Large intestine (tissue), 3 donors: ENCODE measurements at regions not wholly inside any gene's neighbourhood (a gene's known extent, or its start where the extent isn't known, plus 50 kb on each side); places are given as distances from the start of the nearest gene placed in this dataset.

Experiments
- DNase-seq, 2 donors: peaks; one replicate each; pipeline versions ENCODE4 v3.0.0 to v3.0.0-alpha.2; 2013
- H3K27ac ChIP-seq: one replicate; pipeline ENCODE4 v1.5.1; 2013; ENCODE audit warnings: low read length
- H3K27me3 ChIP-seq: 2 replicates; pipeline ENCODE4 v1.6.1; 2013; ENCODE audit warnings: low read length; ENCODE audit not compliant: control insufficient read depth, insufficient read depth
- H3K36me3 ChIP-seq: 2 replicates; pipeline ENCODE4 v1.6.1; 2013; ENCODE audit warnings: low read length; ENCODE audit not compliant: control insufficient read depth, insufficient read depth
- H3K4me1 ChIP-seq: one replicate; pipeline ENCODE4 v1.6.1; 2013; ENCODE audit warnings: low read length; ENCODE audit not compliant: control insufficient read depth, insufficient read depth
- H3K4me3 ChIP-seq: one replicate; pipeline ENCODE4 v1.5.1; 2013; ENCODE audit warnings: low read length
- H3K9me3 ChIP-seq: one replicate; pipeline ENCODE4 v1.6.1; 2013; ENCODE audit warnings: mild to moderate bottlenecking, low read depth, low read length, moderate library complexity; ENCODE audit not compliant: control insufficient read depth
- WGBS: methylation state at CpG from one replicate; pipeline ENCODE4 v1.1.5; 2013; ENCODE audit warnings: low lambda C conversion rate; ENCODE audit not compliant: insufficient coverage; 5-methylcytosine and 5-hydroxymethylcytosine counted together

- no peaks in the 10 kb centered on the region for H3K9me3 ChIP-seq
- H3K4me1 ChIP-seq: peaks cover 3% of the 10 kb centered on the region
- no peaks in the 10 kb centered on the region for H3K27me3 ChIP-seq
- peak overlapping the region; percentile 34 for H3K27ac ChIP-seq
- H3K4me3 ChIP-seq: no peak overlapping the region
- peak; percentile 46 to 62 for DNase-seq
- WGBS: 50% methylated on average over 2 of the region's 4 CpGs
- no peaks in the 10 kb centered on the region for H3K36me3 ChIP-seq
Observed at GRCh38 chr4:23374259-23374658, 515.6 kb downstream of the PPARGC1A start.

- H3K36me3 ChIP-seq: no peaks in the 10 kb centered on the region
- H3K27ac ChIP-seq: peak overlapping the region; percentile 12
- H3K4me1 ChIP-seq: peaks cover 3% of the 10 kb centered on the region
- no CpG with 5 or more reads among the region's 2 CpGs for WGBS
- DNase-seq: peak; percentile 48 to 61
- H3K4me3 ChIP-seq: no peak overlapping the region
- no peaks in the 10 kb centered on the region for H3K9me3 ChIP-seq
- no peaks in the 10 kb centered on the region for H3K27me3 ChIP-seq
Observed at GRCh38 chr4:23373261-23373660, 516.6 kb downstream of the PPARGC1A start.

- whole genome bisulfite sequencing: 43% methylated on average over 1 of the region's 5 CpGs
Observed at GRCh38 chr4:23371533-23371932, 518.3 kb downstream of the PPARGC1A start.

GRCh38 chr4:23369331-23369730 lies 520.5 kb downstream of the PPARGC1A start:
- no peaks in the 10 kb centered on the region for H3K9me3 ChIP-seq
- no peaks in the 10 kb centered on the region for H3K27me3 ChIP-seq
- WGBS: 100% methylated on average over 1 of the region's 3 CpGs
- no peak for DNase-seq
- H3K36me3 ChIP-seq: no peaks in the 10 kb centered on the region
- H3K4me3 ChIP-seq: no peak overlapping the region
- H3K4me1 ChIP-seq: no peaks in the 10 kb centered on the region
- no peak overlapping the region for H3K27ac ChIP-seq

More at GRCh38 chr4:23371533-23371932, 518.3 kb downstream of the PPARGC1A start:
- no peak for DNase-seq
- Histone ChIP-seq H3K9me3 (no peaks in the 10 kb centered on the region), H3K27ac (no peak overlapping the region), H3K27me3 (no peaks in the 10 kb centered on the region), H3K36me3 (no peaks in the 10 kb centered on the region), H3K4me3 (no peak overlapping the region), H3K4me1 (peaks cover 3% of the 10 kb centered on the region)

GRCh38 chr4:23368081-23368697 lies 521.7 kb downstream of the PPARGC1A start:
- WGBS: 70% methylated on average over 2 of the region's 6 CpGs
- H3K9me3 ChIP-seq: no peaks in the 10 kb centered on the region
- no peaks in the 10 kb centered on the region for H3K4me1 ChIP-seq
- H3K27ac ChIP-seq: no peak overlapping the region
- H3K4me3 ChIP-seq: no peak overlapping the region
- no peaks in the 10 kb centered on the region for H3K27me3 ChIP-seq
- H3K36me3 ChIP-seq: no peaks in the 10 kb centered on the region
- DNase-seq: peak in 1 of 2 donors; percentile 10

- no peaks in the 10 kb centered on the region for H3K36me3 ChIP-seq
- DNase-seq: no peak
- no peaks in the 10 kb centered on the region for H3K4me1 ChIP-seq
- no peak overlapping the region for H3K27ac ChIP-seq
- H3K9me3 ChIP-seq: no peaks in the 10 kb centered on the region
- H3K4me3 ChIP-seq: no peak overlapping the region
- WGBS: no CpG with 5 or more reads among the region's 1 CpG
- no peaks in the 10 kb centered on the region for H3K27me3 ChIP-seq
Observed at GRCh38 chr4:23366557-23366906, 523.3 kb downstream of the PPARGC1A start.

GRCh38 chr4:23365871-23366556 lies 523.8 kb downstream of the PPARGC1A start:
- Histone ChIP-seq H3K36me3 (no peaks in the 10 kb centered on the region), H3K9me3 (no peaks in the 10 kb centered on the region), H3K4me3 (no peak overlapping the region), H3K27ac (no peak overlapping the region), H3K4me1 (no peaks in the 10 kb centered on the region), H3K27me3 (no peaks in the 10 kb centered on the region)
- DNase-seq: no peak
- WGBS: 56% methylated on average over 1 of the region's 2 CpGs

GRCh38 chr4:23365086-23365485 lies 524.8 kb downstream of the PPARGC1A start:
- Histone ChIP-seq H3K4me1 (no peaks in the 10 kb centered on the region), H3K9me3 (no peaks in the 10 kb centered on the region), H3K27me3 (no peaks in the 10 kb centered on the region), H3K4me3 (no peak overlapping the region), H3K27ac (no peak overlapping the region), H3K36me3 (no peaks in the 10 kb centered on the region)
- no peak for DNase-seq
- no CpG with 5 or more reads among the region's 2 CpGs for WGBS

GRCh38 chr4:23364167-23364566 lies 525.7 kb downstream of the PPARGC1A start:
- Histone ChIP-seq H3K27ac (no peak overlapping the region), H3K9me3 (no peaks in the 10 kb centered on the region), H3K27me3 (no peaks in the 10 kb centered on the region), H3K4me1 (no peaks in the 10 kb centered on the region), H3K36me3 (no peaks in the 10 kb centered on the region), H3K4me3 (no peak overlapping the region)
- 88% methylated on average over 1 of the region's 4 CpGs for WGBS
- no peak for DNase-seq

GRCh38 chr4:23361453-23361852 lies 528.4 kb downstream of the PPARGC1A start:
- Histone ChIP-seq H3K4me1 (no peaks in the 10 kb centered on the region), H3K27ac (no peak overlapping the region), H3K27me3 (no peaks in the 10 kb centered on the region), H3K4me3 (no peak overlapping the region), H3K36me3 (no peaks in the 10 kb centered on the region), H3K9me3 (no peaks in the 10 kb centered on the region)
- DNase-seq: no peak
- no CpG with 5 or more reads among the region's 9 CpGs for WGBS

GRCh38 chr4:23360718-23361117 lies 529.1 kb downstream of the PPARGC1A start:
- Histone ChIP-seq H3K27ac (no peak overlapping the region), H3K4me3 (no peak overlapping the region), H3K4me1 (no peaks in the 10 kb centered on the region), H3K27me3 (no peaks in the 10 kb centered on the region), H3K36me3 (no peaks in the 10 kb centered on the region), H3K9me3 (no peaks in the 10 kb centered on the region)
- no peak for DNase-seq
- WGBS: no CpG with 5 or more reads among the region's 1 CpG
